IMR-90 (cell line): ENCODE measurements at regions not wholly inside any gene's neighbourhood (a gene's known extent, or its start where the extent isn't known, plus 50 kb on each side); places are given as distances from the start of the nearest gene placed in this dataset.

Experiments
- ATAC-seq: fragments of 200-7000 bp; cut with Tn5 transposase; 2 replicates; pipeline ENCODE4 v1.9.1; 2020; ENCODE audit warnings: low read depth, mild to moderate bottlenecking, moderate library complexity
- BruUV-seq: library from RNA; stranded (reverse); fragments of 400-500 nt; replicated peaks from 2 replicates; lab custom pipeline; 2021; lab: Mats Ljungman, UMichigan
- CTCF ChIA-PET: fragments of 300-600 bp; formaldehyde crosslinking; extraction: SDS; loops from one replicate; lab custom pipeline; 2021; ENCODE audit warnings: antibody characterized with exemption; lab: Yijun Ruan, JAX
- POLR2A ChIA-PET: fragments of 300-600 bp; sonication (Branson Sonifier 250); formaldehyde crosslinking; loops from one replicate; lab custom pipeline; 2022; ENCODE audit warnings: antibody characterized with exemption; ENCODE audit not compliant: unreplicated experiment; lab: Charles Lee
- DNase-seq: peaks from one replicate; pipeline ENCODE4 v3.0.0; 2013
- H2AFZ ChIP-seq: replicated peaks from 2 replicates; pipeline ENCODE3; 2013; ENCODE audit warnings: low read length, mild to moderate bottlenecking; ENCODE audit not compliant: poor library complexity
- H2AK5ac ChIP-seq: 2 replicates; pipeline ENCODE4 v1.6.1; 2013; ENCODE audit warnings: low read depth, low read length, inconsistent platforms
- H2AK9ac ChIP-seq: replicated peaks from 2 replicates; pipeline ENCODE3; 2013; ENCODE audit warnings: mild to moderate bottlenecking, low read depth, low read length, moderate library complexity; ENCODE audit not compliant: poor library complexity
- H2BK120ac ChIP-seq: 2 replicates; pipeline ENCODE4 v1.6.1; 2013; ENCODE audit warnings: low read depth, low read length, inconsistent platforms
- H2BK15ac ChIP-seq: 3 replicates; pipeline ENCODE4 v1.6.1; 2013; ENCODE audit warnings: low read depth, low read length, inconsistent platforms
- H2BK20ac ChIP-seq: 2 replicates; pipeline ENCODE4 v1.6.1; 2013; ENCODE audit warnings: low read depth, mild to moderate bottlenecking, inconsistent platforms, low read length, moderate library complexity
- H2BK5ac ChIP-seq: 2 replicates; pipeline ENCODE4 v1.6.1; 2013; ENCODE audit warnings: mild to moderate bottlenecking, low read depth, low read length, inconsistent platforms; ENCODE audit not compliant: poor library complexity, severe bottlenecking
- H3K14ac ChIP-seq: replicated peaks from 2 replicates; pipeline ENCODE4 v1.6.1; 2013; ENCODE audit warnings: low read depth, low read length, inconsistent platforms
- H3K18ac ChIP-seq: 2 replicates; pipeline ENCODE4 v1.6.1; 2013; ENCODE audit warnings: low read depth, low read length, control low read depth
- H3K23ac ChIP-seq: 2 replicates; pipeline ENCODE4 v1.6.1; 2013; ENCODE audit warnings: low read depth, low read length, inconsistent platforms
- H3K27ac ChIP-seq: 2 replicates; pipeline ENCODE4 v1.5.1; 2013; ENCODE audit warnings: mild to moderate bottlenecking, control low read depth, low read length; ENCODE audit not compliant: insufficient read depth
- H3K27me3 ChIP-seq: 2 replicates; pipeline ENCODE4 v1.6.1; 2013; ENCODE audit warnings: low read length; ENCODE audit not compliant: control insufficient read depth, insufficient read depth
- H3K36me3 ChIP-seq: 2 replicates; pipeline ENCODE4 v1.6.1; 2013; ENCODE audit warnings: low read length, mixed read lengths; ENCODE audit not compliant: control insufficient read depth, insufficient read depth
- H3K4ac ChIP-seq: 2 replicates; pipeline ENCODE4 v1.6.1; 2013; ENCODE audit warnings: low read depth, low read length, inconsistent platforms
- H3K4me1 ChIP-seq: 2 replicates; pipeline ENCODE4 v1.6.1; 2013; ENCODE audit warnings: low read length, mixed read lengths; ENCODE audit not compliant: control insufficient read depth, insufficient read depth
- H3K4me2 ChIP-seq: 2 replicates; pipeline ENCODE4 v1.6.1; 2013; ENCODE audit warnings: low read depth, mild to moderate bottlenecking, control low read depth, low read length, moderate library complexity
- H3K4me3 ChIP-seq: 2 replicates; pipeline ENCODE4 v1.5.1; 2013; ENCODE audit warnings: low read depth, mild to moderate bottlenecking, control low read depth, low read length, moderate library complexity; ENCODE audit not compliant: insufficient read depth
- H3K56ac ChIP-seq: 2 replicates; pipeline ENCODE4 v1.6.1; 2013; ENCODE audit warnings: low read length, inconsistent platforms; ENCODE audit not compliant: insufficient read depth; ENCODE audit errors: extremely low read depth
- H3K79me1 ChIP-seq, 2 experiments: 2 replicates each; pipeline ENCODE4 v1.6.1; 2013; ENCODE audit warnings: low read length in 2 of 2, inconsistent platforms in 1 of 2, low read depth in 1 of 2
- H3K9ac ChIP-seq: 2 replicates; pipeline ENCODE4 v1.6.1; 2013; ENCODE audit warnings: low read depth, low read length, control low read depth
- H3K9me1 ChIP-seq: 2 replicates; pipeline ENCODE4 v1.6.1; 2013; ENCODE audit warnings: low read length, inconsistent platforms; ENCODE audit not compliant: insufficient read depth
- H3K9me3 ChIP-seq: 2 replicates; pipeline ENCODE4 v1.6.1; 2013; ENCODE audit warnings: low read length; ENCODE audit not compliant: control insufficient read depth, insufficient read depth
- H4K20me1 ChIP-seq: 2 replicates; pipeline ENCODE4 v1.6.1; 2013; ENCODE audit warnings: low read length, inconsistent platforms; ENCODE audit not compliant: insufficient read depth
- H4K5ac ChIP-seq: 2 replicates; pipeline ENCODE4 v1.6.1; 2013; ENCODE audit warnings: mild to moderate bottlenecking, low read depth, low read length, control low read depth
- H4K8ac ChIP-seq, 2 experiments: 2 replicates each; pipeline ENCODE4 v1.6.1; 2013; ENCODE audit warnings: low read depth in 2 of 2, low read length in 2 of 2, control low read depth in 1 of 2, inconsistent platforms in 1 of 2
- H4K91ac ChIP-seq: 2 replicates; pipeline ENCODE4 v1.6.1; 2013; ENCODE audit warnings: low read depth, low read length, inconsistent platforms; ENCODE audit not compliant: insufficient read depth
- BHLHE40 ChIP-seq: fragments of 150-350 bp; IDR thresholded peaks from 2 replicates; pipeline ENCODE4 v1.6.1; 2016; ENCODE audit warnings: mild to moderate bottlenecking, low read depth, low read length
- ELK1 ChIP-seq: fragments of 150-350 bp; IDR thresholded peaks from 2 replicates; pipeline ENCODE4 v1.6.1; 2016; ENCODE audit warnings: low read depth, mild to moderate bottlenecking, low read length, moderate library complexity, borderline replicate concordance
- FOS ChIP-seq: fragments of 150-350 bp; IDR thresholded peaks from 2 replicates; pipeline ENCODE4 v1.6.1; 2016; ENCODE audit warnings: low read depth, low read length
- MAFK ChIP-seq: IDR thresholded peaks from 2 replicates; pipeline ENCODE4 v1.6.1; 2012; ENCODE audit warnings: low read depth, low read length, improper control_type of control experiment
- MXI1 ChIP-seq: IDR thresholded peaks from 2 replicates; pipeline ENCODE4 v1.6.1; 2012; ENCODE audit warnings: low read depth, mild to moderate bottlenecking, low read length, moderate library complexity, borderline replicate concordance
- WGBS, 2 experiments: methylation state at CpG; one replicate each; pipeline versions ENCODE4 v1.1.5 to v1.1.7; 2013; ENCODE audit warnings: missing lambda C conversion rate in 2 of 2; ENCODE audit not compliant: insufficient read length in 1 of 2; ENCODE audit errors: extremely low coverage in 2 of 2; 5-methylcytosine and 5-hydroxymethylcytosine counted together
- dilution Hi-C: fragments of 300-500 bp; cut with HindIII; formaldehyde crosslinking; loops from one replicate; pipeline ENCODE4 v1.14.3; 2018; ENCODE audit warnings: low sequenced_read_pairs; ENCODE audit not compliant: unreplicated experiment
- in situ Hi-C: fragments of 300-500 bp; cut with MboI; formaldehyde crosslinking; loops from 3 replicates; pipeline ENCODE4 v1.14.3; 2019; ENCODE audit warnings: low sequenced_read_pairs, inconsistent platforms, mixed read lengths
- intact Hi-C: fragments of 100-400 bp; cut with micrococcal nuclease; formaldehyde crosslinking; loops from 2 replicates; pipeline ENCODE4 v1.10.0; 2022

GRCh38 chr6:88232753-88233152, 66.6 kb upstream of the CNR1 start:
- in situ Hi-C loops = no loop called here
- TF ChIP-seq MXI1 (no peak), MAFK (no peak), FOS (no peak), BHLHE40 (no peak), ELK1 (no peak)

More at GRCh38 chr6:88232753-88233152, 66.6 kb upstream of the CNR1 start:
- Histone ChIP-seq H3K9me1 (no peaks in the 10 kb centered on the region), H2AFZ (no peak overlapping the region), H3K9me3 (peaks cover 7% of the 10 kb centered on the region), H4K5ac (no peak overlapping the region), H4K91ac (no peak overlapping the region), H2AK9ac (no peak overlapping the region), H3K4me3 (no peak overlapping the region), H2BK20ac (no peak overlapping the region), H2AK5ac (no peak overlapping the region), H3K23ac (no peak overlapping the region), H3K27ac (no peak overlapping the region), H3K4me1 (no peaks in the 10 kb centered on the region), H4K8ac (no peak overlapping the region), H3K27me3 (no peaks in the 10 kb centered on the region), H3K9ac (no peak overlapping the region), H2BK5ac (no peak overlapping the region), H3K36me3 (no peaks in the 10 kb centered on the region), H3K4me2 (no peak overlapping the region), H3K14ac (no peak overlapping the region), H3K4ac (no peak overlapping the region), H3K79me1 (no peaks in the 10 kb centered on the region), H2BK120ac (no peak overlapping the region), H3K18ac (no peak overlapping the region), H2BK15ac (no peak overlapping the region), H3K56ac (no peak overlapping the region), H4K20me1 (no peaks in the 10 kb centered on the region)
- BruUV-seq = no TSS peak
- POLR2A ChIA-PET = no interaction called here
- ATAC-seq (no peak), DNase-seq (no peak)
- intact Hi-C loops = no loop called here
- WGBS, 2 experiments = no CpG with 5 or more reads among the region's 1 CpG
- CTCF ChIA-PET = no interaction called here
- dilution Hi-C loops = no loop called here
